HG03460 (cell line): ENCODE measurements at regions not wholly inside any gene's neighbourhood (a gene's known extent, or its start where the extent isn't known, plus 50 kb on each side); places are given as distances from the start of the nearest gene placed in this dataset.
"Not testable (repeated sequence)": the region's sequence is repeated elsewhere in the genome, so short reads cannot be mapped to it uniquely, and the experiment has no call there.

Source experiments
- ATAC-seq: cut with Tn5 transposase; IDR thresholded peaks from one replicate; pipeline ENCODE4 v1.9.1; 2021; ENCODE audit not compliant: unreplicated experiment

- ATAC-seq, result peak; percentile 100
These were observed 84.6 kb upstream of the ZNG1F start for GRCh38 chr9:41273549-41274267.

- peak; percentile 24 for ATAC-seq
These were observed 83.9 kb upstream of the ZNG1F start for GRCh38 chr9:41272879-41273548.

- ATAC-seq, result not testable (repeated sequence)
These were observed 81.9 kb upstream of the ZNG1F start for GRCh38 chr9:41270992-41271391.

- not testable (repeated sequence) for ATAC-seq
These were observed 80.4 kb upstream of the ZNG1F start for GRCh38 chr9:41269471-41269870.

- not testable (repeated sequence) for ATAC-seq
These were observed 79.9 kb upstream of the ZNG1F start for GRCh38 chr9:41269054-41269453.

- ATAC-seq, result not testable (repeated sequence)
These were observed 77.5 kb upstream of the ZNG1F start for GRCh38 chr9:41266602-41267001.

- not testable (repeated sequence) for ATAC-seq
These were observed 76.9 kb upstream of the ZNG1F start for GRCh38 chr9:41266000-41266399.

GRCh38 chr9:41251973-41252372 is 62.9 kb upstream of the ZNG1F start:
- not testable (repeated sequence) for ATAC-seq

- ATAC-seq, result not testable (repeated sequence)
These were observed 62.0 kb upstream of the ZNG1F start for GRCh38 chr9:41251101-41251500.

- ATAC-seq, result not testable (repeated sequence)
These were observed 57.6 kb upstream of the ZNG1F start for GRCh38 chr9:41246702-41247101.
